Stimulated activated CD4-positive, alpha-beta T cell treated with anti-CD3 and anti-CD28 coated beads, Interleukin-12 subunit alpha, Interleukin-12 subunit beta, amount 100 ng/mL, for 48 hours (primary cell): ENCODE measurements at regions not wholly inside any gene's neighbourhood (a gene's known extent, or its start where the extent isn't known, plus 50 kb on each side); places are given as distances from the start of the nearest gene placed in this dataset.
"Not testable (repeated sequence)": the region's sequence is repeated elsewhere in the genome, so short reads cannot be mapped to it uniquely, and the experiment has no call there.

ENCODE experiments used
- DNase-seq, 3 donors: peaks; one replicate each; pipeline ENCODE4 v3.0.0-alpha.2; 2020; ENCODE audit warnings: low read depth in 2 of 3, low spot score in 1 of 3

GRCh38 chr3:109982201-109982600 is 644.9 kb upstream of the DPPA4 start:
- DNase-seq = no peak

GRCh38 chr3:109984976-109985375 is 647.6 kb upstream of the DPPA4 start:
- no peak for DNase-seq

GRCh38 chr3:109985943-109986555 is 648.7 kb upstream of the DPPA4 start:
- DNase-seq = no peak

- no peak for DNase-seq
Observed at GRCh38 chr3:109994853-109995252, 657.5 kb upstream of the DPPA4 start.

- no peak for DNase-seq
Observed at GRCh38 chr3:109995377-109995776, 658.0 kb upstream of the DPPA4 start.

GRCh38 chr3:110001905-110002304 is 664.6 kb upstream of the DPPA4 start:
- DNase-seq = not testable (repeated sequence)

GRCh38 chr3:110006913-110007312 is 669.6 kb upstream of the DPPA4 start:
- no peak for DNase-seq

- DNase-seq = no peak
Observed at GRCh38 chr3:110015231-110015963, 678.1 kb upstream of the DPPA4 start.

- DNase-seq = no peak
Observed at GRCh38 chr3:110016235-110016815, 679.0 kb upstream of the DPPA4 start.

- DNase-seq = no peak
Observed at GRCh38 chr3:110017304-110017703, 680.0 kb upstream of the DPPA4 start.

- no peak for DNase-seq
Observed at GRCh38 chr3:110021659-110022058, 684.3 kb upstream of the DPPA4 start.

GRCh38 chr3:110023022-110023421 is 685.7 kb upstream of the DPPA4 start:
- DNase-seq = not testable (repeated sequence)

- DNase-seq = no peak
Observed at GRCh38 chr3:110026421-110026820, 689.1 kb upstream of the DPPA4 start.

GRCh38 chr3:110027446-110028080 is 690.2 kb upstream of the DPPA4 start:
- no peak for DNase-seq

- DNase-seq = no peak
Observed at GRCh38 chr3:110031975-110032374, 694.6 kb upstream of the DPPA4 start.

- DNase-seq = no peak
Observed at GRCh38 chr3:110059431-110059830, 722.1 kb upstream of the DPPA4 start.

GRCh38 chr3:110062716-110063115 is 725.4 kb upstream of the DPPA4 start:
- DNase-seq = no peak

- DNase-seq = no peak
Observed at GRCh38 chr3:110063178-110063577, 725.8 kb upstream of the DPPA4 start.

- no peak for DNase-seq
Observed at GRCh38 chr3:110066206-110066605, 728.9 kb upstream of the DPPA4 start.

- DNase-seq = no peak
Observed at GRCh38 chr3:110067527-110067926, 730.2 kb upstream of the DPPA4 start.

GRCh38 chr3:110069761-110070160 is 732.4 kb upstream of the DPPA4 start:
- DNase-seq = no peak
